ENCODE measurements at regions not wholly inside any gene's neighbourhood (a gene's known extent, or its start where the extent isn't known, plus 50 kb on each side); places are given as distances from the start of the nearest gene placed in this dataset.

DNA sequence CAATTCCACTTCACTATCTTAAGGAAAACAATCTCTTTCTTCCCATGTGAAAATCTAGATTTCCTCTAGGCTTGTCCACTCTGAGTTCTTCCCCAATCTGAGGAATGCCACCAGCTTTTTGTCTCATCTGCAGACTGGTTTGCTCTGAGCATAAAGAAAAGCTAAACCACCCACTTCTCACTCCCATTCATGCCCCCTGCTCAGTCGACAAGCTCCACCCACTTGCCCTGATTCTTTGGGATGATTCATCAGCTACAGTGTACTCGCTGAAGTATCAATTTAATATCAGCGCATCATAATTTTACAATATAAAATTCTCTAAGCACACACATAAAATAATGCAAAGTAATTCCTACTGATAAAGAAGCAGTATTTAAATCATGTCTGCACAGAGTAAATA lies 209.1 kb downstream of the GRIN2B start (continued):
- TF ChIP-seq, protein P1, sequence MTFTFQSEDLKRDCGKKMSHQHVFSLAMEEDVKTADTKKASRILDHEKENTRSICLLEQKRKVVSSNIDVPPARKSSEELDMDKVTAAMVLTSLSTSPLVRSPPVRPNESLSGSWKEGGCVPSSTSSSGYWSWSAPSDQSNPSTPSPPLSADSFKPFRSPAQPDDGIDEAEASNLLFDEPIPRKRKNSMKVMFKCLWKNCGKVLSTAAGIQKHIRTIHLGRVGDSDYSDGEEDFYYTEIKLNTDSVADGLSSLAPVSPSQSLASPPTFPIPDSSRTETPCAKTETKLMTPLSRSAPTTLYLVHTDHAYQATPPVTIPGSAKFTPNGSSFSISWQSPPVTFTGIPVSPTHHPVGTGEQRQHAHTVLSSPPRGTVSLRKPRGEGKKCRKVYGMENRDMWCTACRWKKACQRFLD (CRISPR knock-in tag; IDR thresholded peaks at IDR 0.05; ENCODE audit: borderline replicate concordance), result no peak
- TF ChIP-seq HCFC1 (IDR thresholded peaks at IDR 0.05; ENCODE audit: low read depth, low read length), result no peak
- TF ChIP-seq, protein P2, sequence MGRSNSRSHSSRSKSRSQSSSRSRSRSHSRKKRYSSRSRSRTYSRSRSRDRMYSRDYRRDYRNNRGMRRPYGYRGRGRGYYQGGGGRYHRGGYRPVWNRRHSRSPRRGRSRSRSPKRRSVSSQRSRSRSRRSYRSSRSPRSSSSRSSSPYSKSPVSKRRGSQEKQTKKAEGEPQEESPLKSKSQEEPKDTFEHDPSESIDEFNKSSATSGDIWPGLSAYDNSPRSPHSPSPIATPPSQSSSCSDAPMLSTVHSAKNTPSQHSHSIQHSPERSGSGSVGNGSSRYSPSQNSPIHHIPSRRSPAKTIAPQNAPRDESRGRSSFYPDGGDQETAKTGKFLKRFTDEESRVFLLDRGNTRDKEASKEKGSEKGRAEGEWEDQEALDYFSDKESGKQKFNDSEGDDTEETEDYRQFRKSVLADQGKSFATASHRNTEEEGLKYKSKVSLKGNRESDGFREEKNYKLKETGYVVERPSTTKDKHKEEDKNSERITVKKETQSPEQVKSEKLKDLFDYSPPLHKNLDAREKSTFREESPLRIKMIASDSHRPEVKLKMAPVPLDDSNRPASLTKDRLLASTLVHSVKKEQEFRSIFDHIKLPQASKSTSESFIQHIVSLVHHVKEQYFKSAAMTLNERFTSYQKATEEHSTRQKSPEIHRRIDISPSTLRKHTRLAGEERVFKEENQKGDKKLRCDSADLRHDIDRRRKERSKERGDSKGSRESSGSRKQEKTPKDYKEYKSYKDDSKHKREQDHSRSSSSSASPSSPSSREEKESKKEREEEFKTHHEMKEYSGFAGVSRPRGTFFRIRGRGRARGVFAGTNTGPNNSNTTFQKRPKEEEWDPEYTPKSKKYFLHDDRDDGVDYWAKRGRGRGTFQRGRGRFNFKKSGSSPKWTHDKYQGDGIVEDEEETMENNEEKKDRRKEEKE (IDR thresholded peaks at IDR 0.05), result no peak
- TF ChIP-seq HOXD1 (CRISPR knock-in tag; IDR thresholded peaks at IDR 0.05), result no peak

DNA sequence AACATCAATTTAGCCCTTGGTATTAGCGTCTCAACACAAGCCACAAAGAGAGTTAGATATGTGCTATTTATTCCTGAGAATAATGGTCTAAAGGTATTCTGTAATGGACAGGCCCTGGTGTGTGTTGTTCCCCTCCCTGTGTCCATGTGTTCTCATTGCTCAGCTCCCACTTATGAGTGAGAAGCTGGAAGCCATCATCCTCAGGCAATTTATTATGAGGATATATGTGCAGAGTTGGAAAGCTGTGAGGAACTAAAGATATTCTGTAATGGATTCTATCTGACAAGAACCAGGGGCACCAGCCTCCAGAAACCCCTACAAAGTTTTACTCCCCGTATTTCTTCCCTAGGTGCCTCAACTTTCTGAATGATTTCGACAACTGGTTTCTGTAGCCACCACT lies 210.8 kb downstream of the GRIN2B start:
- POLR2A ChIA-PET, result no interaction called here
- Histone ChIP-seq H3K27ac (ENCODE audit: extremely low read length, insufficient read depth, low read length) (no peak overlapping the region), H3K9ac (ENCODE audit: insufficient read depth, low read depth, low read length) (no peak overlapping the region), H3K27me3 (ENCODE audit: control insufficient read depth in 1 of 2, insufficient read depth in 2 of 2, low read length in 2 of 2) (no peaks in the 10 kb centered on the region), H3K9me3 (ENCODE audit: low read length) (no peaks in the 10 kb centered on the region), H3K79me2 (ENCODE audit: insufficient read depth, low read length) (no peaks in the 10 kb centered on the region), H3K4me2 (ENCODE audit: low read depth, low read length) (no peak overlapping the region), H3K4me1 (ENCODE audit: insufficient read depth, low read length) (no peaks in the 10 kb centered on the region), H3K4me3 (replicated peaks in 1 of 3; ENCODE audit: insufficient read depth in 1 of 3, low read depth in 2 of 3, low read length in 3 of 3) (no peak overlapping the region), H3K36me3 (replicated peaks in 1 of 2; ENCODE audit: control insufficient read depth in 1 of 2, insufficient read depth in 2 of 2, low read length in 2 of 2) (no peaks in the 10 kb centered on the region), H4K20me1 (ENCODE audit: insufficient read depth, low read length) (no peaks in the 10 kb centered on the region), H2AFZ (ENCODE audit: low read length) (no peak overlapping the region)
- DNase-seq (ENCODE audit: low spot score), result no peak
- in situ Hi-C loops (cut with HindIII; ENCODE audit: extremely low pct_ligation_motif_present, low pct_unique_long_range_greater_than_20kb) (no loop called here), intact Hi-C loops (cut with micrococcal nuclease; ENCODE audit: unreplicated experiment) (no loop called here)
- no peak for ATAC-seq
- BruUV-seq (replicated peaks), result no TSS peak
- WGBS (ENCODE audit: low lambda C conversion rate), result 0% methylated on average over 2 of the region's 3 CpGs
- FAIRE-seq, result no peak
- CTCF ChIA-PET (ENCODE audit: low intra/inter-chr PET ratio, low total read pairs), result no interaction called here
- no peak for TF ChIP-seq ZBTB21 (CRISPR knock-in tag; IDR thresholded peaks at IDR 0.05)
- TF ChIP-seq, protein P3, sequence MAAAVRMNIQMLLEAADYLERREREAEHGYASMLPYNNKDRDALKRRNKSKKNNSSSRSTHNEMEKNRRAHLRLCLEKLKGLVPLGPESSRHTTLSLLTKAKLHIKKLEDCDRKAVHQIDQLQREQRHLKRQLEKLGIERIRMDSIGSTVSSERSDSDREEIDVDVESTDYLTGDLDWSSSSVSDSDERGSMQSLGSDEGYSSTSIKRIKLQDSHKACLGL (CRISPR knock-in tag; IDR thresholded peaks at IDR 0.05), result no peak
- TF ChIP-seq SOX13 (IDR thresholded peaks at IDR 0.05), result no peak
- no peak for TF ChIP-seq SOX13 (CRISPR knock-in tag; conservative IDR thresholded peaks at IDR 0.05 in 1 of 2, IDR thresholded peaks at IDR 0.05 in 1 of 2)
- no peak for TF ChIP-seq SNRNP70 (IDR thresholded peaks at IDR 0.05; ENCODE audit: low read depth, low read length)
- TF ChIP-seq DPF2 (CRISPR knock-in tag; IDR thresholded peaks at IDR 0.05; ENCODE audit: borderline replicate concordance, low read depth), result no peak
- no peak for TF ChIP-seq ZNF709 (CRISPR knock-in tag; IDR thresholded peaks at IDR 0.05)
- TF ChIP-seq ZKSCAN8 (CRISPR knock-in tag; IDR thresholded peaks at IDR 0.05; ENCODE audit: borderline replicate concordance), result no peak

All from HepG2 (cell line).